HepG2 (cell line): ENCODE measurements at regions not wholly inside any gene's neighbourhood (a gene's known extent, or its start where the extent isn't known, plus 50 kb on each side); places are given as distances from the start of the nearest gene placed in this dataset.

ENCODE experiments used
- ATF4 ChIP-seq, 2 experiments: fragments of 450-650 bp in 1 of 2; sonication (generic) in 1 of 2; formaldehyde crosslinking; IDR thresholded peaks; 2 replicates each; pipeline versions ENCODE4 v1.5.0 to v1.8.0; 2020 to 2022; ENCODE audit warnings: mild to moderate bottlenecking in 1 of 2, missing genetic modification reagents in 1 of 2
- CTCF ChIP-seq: sonication (generic); formaldehyde crosslinking; IDR thresholded peaks from 2 replicates; pipeline ENCODE4 v1.5.0; 2020; ENCODE audit warnings: mild to moderate bottlenecking, missing genetic modification reagents, moderate library complexity
- JUND ChIP-seq: sonication (generic); formaldehyde crosslinking; IDR thresholded peaks from 2 replicates; pipeline ENCODE4 v1.8.0; 2022; ENCODE audit warnings: mild to moderate bottlenecking, missing genetic modification reagents
- MAX ChIP-seq: IDR thresholded peaks from 2 replicates; pipeline ENCODE4 v1.6.1; 2012; ENCODE audit warnings: inconsistent platforms
- PCBP1 ChIP-seq: fragments of 200-400 bp; formaldehyde crosslinking; IDR thresholded peaks from 2 replicates; pipeline ENCODE4 v1.6.1; 2017; ENCODE audit warnings: mild to moderate bottlenecking, low read depth, low read length, borderline replicate concordance
- POLR2AphosphoS5 ChIP-seq: IDR thresholded peaks from 2 replicates; pipeline ENCODE4 v1.6.1; 2012; ENCODE audit warnings: low read depth, low read length
- ZHX1 ChIP-seq: sonication (generic); formaldehyde crosslinking; IDR thresholded peaks from 2 replicates; pipeline ENCODE4 v1.8.1; 2022; ENCODE audit warnings: low read depth, mild to moderate bottlenecking, missing genetic modification reagents
- ZNF138 ChIP-seq: sonication (generic); formaldehyde crosslinking; IDR thresholded peaks from 2 replicates; pipeline ENCODE4 v1.5.0; 2020; ENCODE audit warnings: mild to moderate bottlenecking, low read depth, missing genetic modification reagents
- ZNF264 ChIP-seq: sonication (generic); formaldehyde crosslinking; IDR thresholded peaks from 2 replicates; pipeline ENCODE4 v1.4.0; 2020; ENCODE audit warnings: missing genetic modification reagents
- ZNF274 ChIP-seq: sonication (generic); formaldehyde crosslinking; IDR thresholded peaks from 2 replicates; pipeline ENCODE4 v1.5.1; 2020; ENCODE audit warnings: mild to moderate bottlenecking, missing genetic modification reagents

GRCh38 chr4:140208921-140209320 is 54.9 kb upstream of the MAML3 start:
- TF ChIP-seq ZNF274 (no peak), POLR2AphosphoS5 (no peak), ZNF264 (CRISPR knock-in tag) (no peak), CTCF (CRISPR knock-in tag) (no peak), PCBP1 (no peak), JUND (CRISPR knock-in tag) (no peak), MAX (no peak), ZNF138 (no peak), ATF4 (CRISPR knock-in tag; IDR thresholded peaks at IDR 0.05) (no peak), ZHX1 (CRISPR knock-in tag) (no peak)
